HG02798 (cell line): ENCODE measurements at regions not wholly inside any gene's neighbourhood (a gene's known extent, or its start where the extent isn't known, plus 50 kb on each side); places are given as distances from the start of the nearest gene placed in this dataset.

Experiments
- ATAC-seq: cut with Tn5 transposase; IDR thresholded peaks from one replicate; pipeline ENCODE4 v1.9.1; 2021; ENCODE audit warnings: mild to moderate bottlenecking; ENCODE audit not compliant: unreplicated experiment, poor library complexity

GRCh38 chr2:57720728-57721627 is 325.6 kb upstream of the VRK2 start:
- peak; percentile 99 for ATAC-seq

- ATAC-seq = no peak
Measured at GRCh38 chr2:57725337-57725947, 321.2 kb upstream of the VRK2 start.

GRCh38 chr2:57726294-57726693 is 320.3 kb upstream of the VRK2 start:
- peak; percentile 52 for ATAC-seq

GRCh38 chr2:57728691-57729090 is 317.9 kb upstream of the VRK2 start:
- ATAC-seq = no peak

GRCh38 chr2:57733956-57734355 is 312.6 kb upstream of the VRK2 start:
- ATAC-seq = no peak

GRCh38 chr2:57740891-57741290 is 305.7 kb upstream of the VRK2 start:
- ATAC-seq = no peak

- no peak for ATAC-seq
Measured at GRCh38 chr2:57753636-57754035, 293.0 kb upstream of the VRK2 start.

- no peak for ATAC-seq
Measured at GRCh38 chr2:57758686-57759085, 287.9 kb upstream of the VRK2 start.

- ATAC-seq = no peak
Measured at GRCh38 chr2:57759131-57759530, 287.5 kb upstream of the VRK2 start.

- ATAC-seq = peak; percentile 93
Measured at GRCh38 chr2:57759822-57760300, 286.7 kb upstream of the VRK2 start.

GRCh38 chr2:57760381-57760801 is 286.2 kb upstream of the VRK2 start:
- peak; percentile 72 for ATAC-seq

GRCh38 chr2:57776916-57777315 is 269.7 kb upstream of the VRK2 start:
- ATAC-seq = no peak

- ATAC-seq = no peak
Measured at GRCh38 chr2:57782587-57782986, 264.0 kb upstream of the VRK2 start.

GRCh38 chr2:57793310-57793709 is 253.3 kb upstream of the VRK2 start:
- ATAC-seq = no peak

GRCh38 chr2:57796527-57796926 is 250.1 kb upstream of the VRK2 start:
- no peak for ATAC-seq

GRCh38 chr2:57798346-57798745 is 248.3 kb upstream of the VRK2 start:
- no peak for ATAC-seq

- no peak for ATAC-seq
Measured at GRCh38 chr2:57802243-57802642, 244.4 kb upstream of the VRK2 start.

GRCh38 chr2:57804971-57805370 is 241.6 kb upstream of the VRK2 start:
- ATAC-seq = no peak

GRCh38 chr2:57806449-57806968 is 240.1 kb upstream of the VRK2 start:
- no peak for ATAC-seq

- peak; percentile 97 for ATAC-seq
Measured at GRCh38 chr2:57809230-57809629, 237.4 kb upstream of the VRK2 start.

GRCh38 chr2:57821088-57821487 is 225.5 kb upstream of the VRK2 start:
- ATAC-seq = no peak
